ENCODE measurements at regions not wholly inside any gene's neighbourhood (a gene's known extent, or its start where the extent isn't known, plus 50 kb on each side); places are given as distances from the start of the nearest gene placed in this dataset.

GRCh38 chr10:123458933-123459332 lies 207.2 kb upstream of the GPR26 start:
- TF ChIP-seq CTCF (optimal IDR thresholded peaks at IDR 0.05 in 1 of 3, IDR thresholded peaks at IDR 0.05 in 1 of 3, conservative IDR thresholded peaks at IDR 0.05 in 1 of 3; ENCODE audit: extremely low read depth in 1 of 3, insufficient read depth in 2 of 3, low read length in 3 of 3) (no peak), EZH2 (IDR thresholded peaks at IDR 0.05; ENCODE audit: low read length) (no peak)
